NCI-H345 treated with DMSO at 0.1 percent for 48 hours (cell line): ENCODE measurements at regions not wholly inside any gene's neighbourhood (a gene's known extent, or its start where the extent isn't known, plus 50 kb on each side); places are given as distances from the start of the nearest gene placed in this dataset.

Source experiments
- DNase-seq: peaks from one replicate; lab custom pipeline; 2025; ENCODE audit not compliant: unreplicated experiment; lab: John Stamatoyannopoulos, UW

DNA sequence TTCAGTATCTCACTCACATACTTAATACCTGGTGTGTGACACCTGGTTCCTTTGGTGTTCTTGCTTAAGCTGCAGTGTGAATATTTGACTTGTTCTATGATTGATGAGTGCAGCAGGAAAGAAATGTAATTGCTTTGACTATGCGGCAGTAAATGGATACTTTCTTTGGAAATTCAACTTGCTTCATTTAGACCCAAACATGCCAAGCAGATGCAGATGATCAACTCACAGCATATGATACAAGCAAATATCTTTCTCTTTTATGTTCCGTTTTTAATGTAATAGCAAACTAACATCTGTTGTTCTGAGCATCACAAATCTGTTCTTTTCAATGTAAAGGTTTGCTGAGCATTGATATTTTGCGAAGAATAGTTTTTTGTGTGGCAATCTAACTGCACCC lies 549.5 kb downstream of the C4orf33 start:
- DNase-seq: no peak

DNA sequence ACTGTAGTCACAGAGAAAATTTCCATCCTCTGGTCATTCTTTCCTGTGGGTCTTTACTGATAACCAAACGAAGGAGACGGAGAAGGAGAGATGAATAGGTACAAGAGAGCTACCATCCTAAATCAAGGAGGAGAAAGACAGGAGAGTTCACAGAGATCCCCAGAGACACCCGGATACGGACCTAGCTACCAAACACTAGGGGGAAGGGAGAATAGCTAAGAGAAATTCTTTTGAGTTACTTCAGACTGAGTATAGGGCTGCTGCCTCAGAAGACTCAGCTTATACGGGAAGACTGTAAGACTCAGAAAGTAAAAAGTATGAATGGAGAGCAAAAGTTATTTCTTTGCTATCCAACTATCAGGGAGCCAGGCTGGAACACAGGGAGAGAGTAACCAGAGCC lies 572.1 kb downstream of the C4orf33 start:
- DNase-seq: no peak

DNA sequence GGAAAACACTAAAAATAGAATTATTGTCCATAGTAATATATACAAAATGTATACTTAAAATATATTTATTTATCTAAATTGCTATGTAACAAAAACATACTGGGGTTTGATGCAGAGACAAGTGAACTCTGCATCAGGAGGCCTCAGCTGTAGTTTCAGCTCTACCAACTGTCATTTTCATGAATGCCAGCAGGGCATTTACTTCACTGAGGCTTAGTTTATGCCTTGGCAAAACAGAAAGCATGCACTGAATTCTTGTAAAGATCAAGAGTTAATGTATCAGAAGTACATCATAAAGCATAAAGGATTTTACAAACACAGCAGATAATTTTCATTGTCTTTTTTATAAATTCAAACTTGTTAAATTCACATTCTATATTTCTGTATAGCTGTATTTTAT lies 577.0 kb downstream of the C4orf33 start:
- no peak for DNase-seq

DNA sequence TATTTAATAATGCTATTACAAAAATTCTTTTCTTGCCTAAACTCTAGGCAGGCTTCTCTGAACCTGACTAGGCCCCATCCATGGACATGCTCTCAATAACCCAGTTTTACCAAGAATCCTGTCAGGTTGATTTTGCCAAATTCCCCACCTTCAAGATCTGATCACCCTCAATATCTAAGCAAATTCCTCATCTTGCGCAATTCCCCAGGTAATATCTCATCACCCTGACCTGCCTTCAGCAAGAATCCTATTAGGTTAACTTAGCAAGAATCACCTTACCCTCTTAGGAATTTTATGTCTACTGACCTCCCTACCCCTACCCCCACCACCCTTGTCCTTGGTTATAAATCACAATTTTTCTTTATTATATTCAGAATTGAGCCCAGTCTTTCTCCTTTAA lies 579.1 kb downstream of the C4orf33 start:
- DNase-seq: no peak

DNA sequence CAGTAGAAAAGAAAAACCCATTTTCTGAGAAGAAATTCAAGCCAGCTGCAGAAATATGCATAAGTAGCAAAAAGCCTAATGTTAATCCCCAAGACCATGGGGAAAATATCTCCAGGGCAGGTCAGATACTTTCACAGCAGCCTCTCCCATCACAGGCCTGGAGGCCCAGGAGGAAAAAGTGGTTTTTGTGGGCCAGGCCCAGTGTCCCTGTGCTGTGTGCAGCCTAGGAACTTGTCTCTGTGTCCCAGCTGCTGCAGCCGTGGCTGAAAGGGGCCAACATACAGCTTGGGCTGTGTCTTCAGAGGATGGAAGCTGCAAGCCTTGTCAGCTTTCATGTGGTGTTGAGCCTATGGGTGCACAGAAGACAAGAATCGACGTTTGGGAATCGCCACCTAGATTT lies 581.0 kb downstream of the C4orf33 start:
- no peak for DNase-seq

DNA sequence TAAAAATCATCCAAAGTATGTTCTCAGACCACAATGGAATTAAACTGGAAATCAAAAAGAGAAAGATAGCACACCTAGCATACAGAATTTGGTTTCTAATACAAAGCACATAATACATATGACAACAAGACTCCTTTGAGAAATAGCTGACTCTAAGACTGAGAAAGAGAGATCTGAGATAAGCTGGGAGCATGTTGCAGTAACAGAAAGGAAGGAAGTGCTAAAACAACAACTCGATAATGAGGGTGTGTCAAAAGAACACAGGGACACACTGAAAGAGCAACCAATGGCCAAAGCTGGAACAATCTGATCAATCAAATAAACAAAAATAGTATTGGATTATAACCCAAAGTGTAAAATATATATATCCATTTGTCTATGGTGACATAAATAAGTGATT lies 586.6 kb downstream of the C4orf33 start:
- DNase-seq: no peak

GRCh38 chr4:129707949-129708348 lies 612.0 kb downstream of the C4orf33 start:
- DNase-seq: no peak

GRCh38 chr4:129708784-129709183 lies 612.8 kb downstream of the C4orf33 start:
- no peak for DNase-seq

- no peak for DNase-seq
Observed at GRCh38 chr4:129738175-129738574, 642.2 kb downstream of the C4orf33 start.

GRCh38 chr4:129747756-129748155 lies 651.8 kb downstream of the C4orf33 start:
- DNase-seq: no peak

DNA sequence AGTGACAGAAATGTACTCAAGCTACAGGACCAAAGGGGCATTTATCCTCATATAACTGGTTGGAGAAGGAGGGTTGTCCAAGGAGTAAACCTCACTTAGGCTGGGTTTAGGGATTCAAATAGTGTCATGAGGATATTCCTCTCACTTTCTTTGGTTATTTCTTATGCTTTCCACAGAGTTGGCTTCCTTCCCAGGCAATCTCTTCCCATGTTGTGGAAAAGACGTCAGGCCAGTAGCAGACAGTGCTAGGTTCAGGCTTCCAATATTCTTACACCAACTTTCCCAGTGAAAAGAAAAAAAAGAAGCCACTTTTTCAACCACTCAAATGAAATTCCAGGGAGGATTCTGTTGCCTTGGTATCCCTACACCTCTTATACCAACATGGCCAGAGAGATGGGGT lies 653.0 kb downstream of the C4orf33 start:
- DNase-seq: no peak

GRCh38 chr4:129751646-129752045 lies 655.7 kb downstream of the C4orf33 start:
- DNase-seq: no peak

DNA sequence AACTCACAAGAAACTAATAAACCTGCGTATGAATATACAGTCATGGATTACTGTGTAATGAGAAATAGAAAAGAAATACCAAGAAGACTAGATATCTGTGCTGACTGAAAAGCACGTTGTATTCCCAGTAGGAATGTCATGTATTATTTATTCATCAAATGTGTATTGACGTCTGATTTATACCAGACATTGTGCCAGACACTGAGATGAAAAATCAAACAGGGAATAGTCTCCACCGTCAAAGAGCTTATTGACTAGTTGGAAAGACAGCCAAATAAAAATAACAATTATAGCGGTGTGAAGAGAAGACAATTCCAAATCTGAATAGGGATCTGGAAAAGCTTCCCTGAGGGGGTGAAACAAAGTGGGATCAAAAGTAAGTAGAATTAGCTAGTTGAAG lies 687.6 kb downstream of the C4orf33 start:
- no peak for DNase-seq

DNA sequence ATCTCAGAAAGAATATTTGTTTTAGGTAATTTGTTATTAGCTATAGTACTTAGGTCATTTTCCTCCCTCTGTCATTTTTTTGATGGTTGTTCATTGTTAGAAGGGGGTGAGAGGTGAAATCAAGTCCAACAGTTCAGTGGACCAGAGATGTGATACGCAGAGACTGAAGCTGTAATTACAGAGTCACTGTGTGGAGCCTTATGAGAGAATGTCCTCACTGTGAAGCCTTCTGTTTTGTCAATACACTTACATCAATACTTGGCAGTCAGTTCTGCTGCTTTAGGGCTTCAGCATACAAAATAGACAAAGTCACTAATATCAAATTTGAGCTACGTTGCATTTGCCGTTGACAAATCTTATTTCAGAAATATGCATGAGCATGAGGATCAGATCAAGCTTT lies 692.5 kb downstream of the C4orf33 start:
- no peak for DNase-seq

DNA sequence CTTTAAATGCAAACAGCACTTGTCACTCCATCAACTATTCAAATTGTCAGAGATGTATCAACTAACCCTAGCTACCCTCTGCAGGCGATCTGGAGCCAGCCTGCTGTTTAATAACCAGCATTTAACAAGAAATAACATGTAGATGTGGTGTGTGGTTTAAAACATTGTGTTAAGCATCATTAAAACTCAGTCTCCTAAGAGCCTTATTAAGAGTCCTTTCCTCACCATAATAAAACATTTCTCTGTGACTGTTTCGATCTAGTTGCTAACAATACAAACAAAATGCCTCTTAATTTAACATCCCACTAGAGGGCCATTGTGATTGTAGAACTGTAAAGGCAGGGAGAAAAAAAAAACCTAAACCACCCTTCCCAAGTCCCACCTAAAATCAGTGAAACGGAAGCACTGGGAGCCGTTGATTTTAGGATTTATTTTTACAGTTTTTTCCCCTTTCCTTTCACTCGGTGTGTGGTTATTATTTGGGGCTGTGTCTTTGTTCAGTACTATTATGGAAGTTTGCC lies 708.6 kb downstream of the C4orf33 start:
- DNase-seq: no peak

- no peak for DNase-seq
Observed at GRCh38 chr4:129806986-129807385, 711.0 kb downstream of the C4orf33 start.

GRCh38 chr4:129808242-129808641 lies 712.3 kb downstream of the C4orf33 start:
- DNase-seq: no peak

DNA sequence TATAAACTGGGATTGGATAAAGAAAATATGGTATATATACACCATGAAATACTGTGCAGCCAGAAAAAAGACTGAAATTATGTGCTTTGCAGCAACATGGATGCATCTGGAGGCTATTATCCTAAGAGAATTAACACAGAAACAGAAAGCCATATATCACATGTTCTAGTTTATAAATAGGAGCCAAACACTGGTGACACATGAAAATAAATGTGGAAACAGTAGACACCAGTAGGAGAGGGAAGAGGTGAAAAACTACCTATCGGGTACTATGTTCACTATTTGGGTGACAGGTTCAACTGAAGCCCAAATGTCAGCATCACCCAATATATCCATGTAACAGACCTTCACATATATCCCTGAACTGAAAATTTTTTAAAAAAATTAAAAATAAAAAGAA lies 725.1 kb downstream of the C4orf33 start:
- DNase-seq: no peak

- DNase-seq: no peak
Observed at GRCh38 chr4:129821963-129822362, 726.0 kb downstream of the C4orf33 start.

DNA sequence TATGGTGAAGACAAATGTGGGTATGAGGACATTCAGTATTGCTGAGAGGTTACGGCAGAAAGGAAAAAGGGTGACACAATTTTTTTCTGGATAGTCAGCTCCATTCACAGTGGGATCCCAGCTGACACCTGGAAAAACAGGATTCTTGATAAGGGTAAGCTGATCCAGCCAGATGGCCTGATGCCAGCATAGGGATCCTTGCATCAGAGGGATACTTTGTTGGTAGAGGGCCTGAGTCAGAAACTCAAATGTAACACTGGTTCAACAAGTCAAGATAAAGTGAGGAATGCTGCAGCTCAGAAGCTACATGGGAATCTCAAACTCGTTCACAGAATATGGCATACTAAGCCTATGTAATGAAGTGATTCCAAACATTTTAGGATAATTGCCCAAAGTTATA lies 726.7 kb downstream of the C4orf33 start:
- DNase-seq: no peak

DNA sequence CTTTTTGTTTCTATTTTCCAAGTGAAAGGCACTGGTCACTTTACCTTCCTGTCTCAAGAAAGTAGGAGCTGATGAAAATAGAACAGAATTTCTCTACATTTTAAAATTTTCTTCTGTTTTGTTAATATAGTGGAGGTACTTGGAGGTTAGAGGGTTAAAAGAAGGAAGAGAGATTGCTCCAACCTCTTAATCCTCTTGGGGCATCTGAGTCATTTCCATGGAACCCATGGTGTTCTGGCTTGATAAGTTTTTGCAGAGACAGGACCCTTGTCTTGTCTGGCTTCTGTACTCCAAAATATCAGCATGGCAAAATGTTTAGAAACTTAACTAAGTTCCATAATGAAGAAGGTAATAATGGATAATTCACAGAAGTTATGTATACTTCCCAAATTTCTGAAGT lies 727.2 kb downstream of the C4orf33 start:
- DNase-seq: no peak

GRCh38 chr4:129829373-129829772 lies 733.4 kb downstream of the C4orf33 start:
- DNase-seq: no peak

DNA sequence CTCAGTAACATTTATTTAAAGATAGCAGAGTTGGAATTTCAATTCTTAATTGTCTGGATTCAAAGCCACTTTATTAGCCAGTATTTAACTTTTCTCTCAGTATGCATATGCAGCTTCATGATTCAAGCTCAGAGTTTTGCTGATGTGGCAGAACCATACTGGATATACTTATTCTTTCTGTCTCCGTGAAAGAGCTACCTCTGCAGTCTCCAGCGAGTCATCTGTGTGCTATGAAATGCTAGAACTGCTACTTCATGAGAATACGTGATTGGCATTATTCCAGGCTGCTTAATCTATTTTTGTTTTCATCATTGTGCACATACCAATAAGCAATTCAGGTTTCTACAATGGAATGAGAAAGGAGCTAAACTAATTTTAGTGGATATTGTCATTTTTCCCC lies 743.7 kb downstream of the C4orf33 start:
- no peak for DNase-seq

- no peak for DNase-seq
Observed at GRCh38 chr4:129842096-129842495, 746.1 kb downstream of the C4orf33 start.
